ENCODE measurements at regions not wholly inside any gene's neighbourhood (a gene's known extent, or its start where the extent isn't known, plus 50 kb on each side); places are given as distances from the start of the nearest gene placed in this dataset.

DNA sequence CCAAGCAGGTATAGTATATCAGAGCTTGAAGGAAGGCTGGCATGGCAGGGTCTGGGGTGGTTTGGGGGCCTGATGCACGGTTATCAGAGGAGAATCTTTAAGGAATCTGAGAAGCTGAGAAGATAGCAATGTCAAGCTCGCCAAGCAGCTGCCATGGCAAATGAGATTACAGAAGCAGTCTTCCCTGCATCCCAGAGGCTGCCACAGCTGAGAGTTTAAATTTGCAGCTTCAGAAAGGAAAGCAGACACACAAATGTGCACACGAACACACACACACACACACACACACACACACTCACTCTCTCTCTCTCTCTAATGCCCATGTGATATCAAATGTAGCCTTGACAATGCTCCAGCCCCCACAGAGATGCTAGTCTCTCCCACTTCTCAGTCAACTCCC, 79.0 kb upstream of the TNC start:
- TF ChIP-seq, protein P1, sequence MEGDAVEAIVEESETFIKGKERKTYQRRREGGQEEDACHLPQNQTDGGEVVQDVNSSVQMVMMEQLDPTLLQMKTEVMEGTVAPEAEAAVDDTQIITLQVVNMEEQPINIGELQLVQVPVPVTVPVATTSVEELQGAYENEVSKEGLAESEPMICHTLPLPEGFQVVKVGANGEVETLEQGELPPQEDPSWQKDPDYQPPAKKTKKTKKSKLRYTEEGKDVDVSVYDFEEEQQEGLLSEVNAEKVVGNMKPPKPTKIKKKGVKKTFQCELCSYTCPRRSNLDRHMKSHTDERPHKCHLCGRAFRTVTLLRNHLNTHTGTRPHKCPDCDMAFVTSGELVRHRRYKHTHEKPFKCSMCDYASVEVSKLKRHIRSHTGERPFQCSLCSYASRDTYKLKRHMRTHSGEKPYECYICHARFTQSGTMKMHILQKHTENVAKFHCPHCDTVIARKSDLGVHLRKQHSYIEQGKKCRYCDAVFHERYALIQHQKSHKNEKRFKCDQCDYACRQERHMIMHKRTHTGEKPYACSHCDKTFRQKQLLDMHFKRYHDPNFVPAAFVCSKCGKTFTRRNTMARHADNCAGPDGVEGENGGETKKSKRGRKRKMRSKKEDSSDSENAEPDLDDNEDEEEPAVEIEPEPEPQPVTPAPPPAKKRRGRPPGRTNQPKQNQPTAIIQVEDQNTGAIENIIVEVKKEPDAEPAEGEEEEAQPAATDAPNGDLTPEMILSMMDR (IDR thresholded peaks at IDR 0.05) = no peak
- no peak for TF ChIP-seq ZFX (IDR thresholded peaks at IDR 0.05; ENCODE audit: borderline replicate concordance)

Measured in 22Rv1 (cell line).